Activated T-helper 17 cell treated with anti-CD3 and anti-CD28 coated beads, Interleukin-2, amount 50 U/mL, for 72 hours (primary cell): ENCODE measurements at regions not wholly inside any gene's neighbourhood (a gene's known extent, or its start where the extent isn't known, plus 50 kb on each side); places are given as distances from the start of the nearest gene placed in this dataset.

Source experiments
- ATAC-seq: fragments of 150-1000 bp; cut with Tn5 transposase; replicated peaks from 2 replicates; pipeline ENCODE4 v1.10.0; 2021; ENCODE audit warnings: mild to moderate bottlenecking, moderate library complexity
- H3K27ac Mint-ChIP-seq: one replicate; pipeline ENCODE4 v1.8.0; 2022; ENCODE audit warnings: mixed read lengths
- H3K27me3 Mint-ChIP-seq: one replicate; pipeline ENCODE4 v1.8.0; 2022; ENCODE audit warnings: mixed read lengths
- H3K36me3 Mint-ChIP-seq: one replicate; pipeline ENCODE4 v1.8.0; 2022; ENCODE audit warnings: low read depth, mild to moderate bottlenecking, mixed read lengths
- H3K4me1 Mint-ChIP-seq: one replicate; pipeline ENCODE4 v1.8.0; 2022; ENCODE audit warnings: mixed read lengths
- H3K4me3 Mint-ChIP-seq: one replicate; pipeline ENCODE4 v1.8.0; 2022; ENCODE audit warnings: mild to moderate bottlenecking, mixed read lengths
- H3K9me3 Mint-ChIP-seq: one replicate; pipeline ENCODE4 v1.8.0; 2022; ENCODE audit warnings: mixed read lengths

GRCh38 chr5:152290181-152290580 lies 114.9 kb downstream of the NMUR2 start:
- Mint-ChIP-seq H3K27ac (no peak overlapping the region), H3K4me3 (no peak overlapping the region), H3K4me1 (no peaks in the 10 kb centered on the region), H3K9me3 (peaks cover 3% of the 10 kb centered on the region), H3K27me3 (no peaks in the 10 kb centered on the region), H3K36me3 (no peaks in the 10 kb centered on the region)
- no peak for ATAC-seq

GRCh38 chr5:152288917-152289595 lies 116.0 kb downstream of the NMUR2 start:
- Mint-ChIP-seq H3K27me3 (no peaks in the 10 kb centered on the region), H3K4me3 (no peak overlapping the region), H3K36me3 (no peaks in the 10 kb centered on the region), H3K27ac (no peak overlapping the region), H3K9me3 (peaks cover 3% of the 10 kb centered on the region), H3K4me1 (no peaks in the 10 kb centered on the region)
- no peak for ATAC-seq

GRCh38 chr5:152288499-152288898 lies 116.6 kb downstream of the NMUR2 start:
- no peak for ATAC-seq
- H3K36me3 Mint-ChIP-seq, result no peaks in the 10 kb centered on the region

GRCh38 chr5:152285764-152286163 lies 119.3 kb downstream of the NMUR2 start:
- Mint-ChIP-seq H3K9me3 (peaks cover 3% of the 10 kb centered on the region), H3K27me3 (peaks cover 3% of the 10 kb centered on the region), H3K4me1 (no peaks in the 10 kb centered on the region), H3K27ac (no peak overlapping the region), H3K4me3 (no peak overlapping the region), H3K36me3 (no peaks in the 10 kb centered on the region)
- ATAC-seq, result no peak

More at GRCh38 chr5:152288499-152288898, 116.6 kb downstream of the NMUR2 start:
- Mint-ChIP-seq H3K4me1 (no peaks in the 10 kb centered on the region), H3K27me3 (no peaks in the 10 kb centered on the region), H3K4me3 (no peak overlapping the region), H3K27ac (no peak overlapping the region), H3K9me3 (peaks cover 3% of the 10 kb centered on the region)

- H3K27ac Mint-ChIP-seq, result no peak overlapping the region
- no peaks in the 10 kb centered on the region for H3K4me1 Mint-ChIP-seq
- H3K27me3 Mint-ChIP-seq, result peaks cover 16% of the 10 kb centered on the region
- H3K4me3 Mint-ChIP-seq, result no peak overlapping the region
- no peaks in the 10 kb centered on the region for H3K9me3 Mint-ChIP-seq
- no peak for ATAC-seq
- no peaks in the 10 kb centered on the region for H3K36me3 Mint-ChIP-seq
Measured at GRCh38 chr5:152282331-152282730, 122.7 kb downstream of the NMUR2 start.

- Mint-ChIP-seq H3K9me3 (no peaks in the 10 kb centered on the region), H3K27me3 (peaks cover 19% of the 10 kb centered on the region), H3K4me1 (no peaks in the 10 kb centered on the region), H3K4me3 (no peak overlapping the region), H3K27ac (no peak overlapping the region), H3K36me3 (no peaks in the 10 kb centered on the region)
- ATAC-seq, result no peak
Measured at GRCh38 chr5:152277936-152278335, 127.1 kb downstream of the NMUR2 start.

GRCh38 chr5:152274224-152274623 lies 130.9 kb downstream of the NMUR2 start:
- Mint-ChIP-seq H3K4me1 (no peaks in the 10 kb centered on the region), H3K4me3 (no peak overlapping the region), H3K27me3 (peaks cover 10% of the 10 kb centered on the region), H3K27ac (no peak overlapping the region), H3K9me3 (no peaks in the 10 kb centered on the region), H3K36me3 (no peaks in the 10 kb centered on the region)
- no peak for ATAC-seq

- ATAC-seq, result no peak
- Mint-ChIP-seq H3K27ac (no peak overlapping the region), H3K9me3 (no peaks in the 10 kb centered on the region), H3K27me3 (peaks cover 6% of the 10 kb centered on the region), H3K4me3 (no peak overlapping the region), H3K4me1 (no peaks in the 10 kb centered on the region), H3K36me3 (no peaks in the 10 kb centered on the region)
Measured at GRCh38 chr5:152271420-152271819, 133.7 kb downstream of the NMUR2 start.

- Mint-ChIP-seq H3K4me3 (no peak overlapping the region), H3K4me1 (no peaks in the 10 kb centered on the region), H3K27me3 (peaks cover 6% of the 10 kb centered on the region), H3K9me3 (no peaks in the 10 kb centered on the region), H3K36me3 (no peaks in the 10 kb centered on the region), H3K27ac (no peak overlapping the region)
- ATAC-seq, result no peak
Measured at GRCh38 chr5:152270096-152270495, 135.0 kb downstream of the NMUR2 start.

- ATAC-seq, result no peak
- Mint-ChIP-seq H3K36me3 (no peaks in the 10 kb centered on the region), H3K9me3 (no peaks in the 10 kb centered on the region), H3K4me3 (no peak overlapping the region), H3K27ac (no peak overlapping the region), H3K27me3 (peaks cover 6% of the 10 kb centered on the region), H3K4me1 (no peaks in the 10 kb centered on the region)
Measured at GRCh38 chr5:152269533-152269932, 135.5 kb downstream of the NMUR2 start.

- Mint-ChIP-seq H3K27ac (no peak overlapping the region), H3K9me3 (no peaks in the 10 kb centered on the region), H3K36me3 (no peaks in the 10 kb centered on the region), H3K4me1 (no peaks in the 10 kb centered on the region), H3K27me3 (peaks cover 7% of the 10 kb centered on the region), H3K4me3 (no peak overlapping the region)
- no peak for ATAC-seq
Measured at GRCh38 chr5:152264645-152265254, 140.3 kb downstream of the NMUR2 start.

GRCh38 chr5:152262667-152263066 lies 142.4 kb downstream of the NMUR2 start:
- no peak overlapping the region for H3K27ac Mint-ChIP-seq
- H3K4me3 Mint-ChIP-seq, result no peak overlapping the region
- H3K27me3 Mint-ChIP-seq, result peaks cover 19% of the 10 kb centered on the region
- no peak for ATAC-seq
- no peaks in the 10 kb centered on the region for H3K36me3 Mint-ChIP-seq
- H3K4me1 Mint-ChIP-seq, result no peaks in the 10 kb centered on the region
- H3K9me3 Mint-ChIP-seq, result no peaks in the 10 kb centered on the region

GRCh38 chr5:152260940-152261339 lies 144.1 kb downstream of the NMUR2 start:
- no peak overlapping the region for H3K4me3 Mint-ChIP-seq
- H3K27me3 Mint-ChIP-seq, result peaks cover 20% of the 10 kb centered on the region
- no peaks in the 10 kb centered on the region for H3K36me3 Mint-ChIP-seq
- H3K27ac Mint-ChIP-seq, result no peak overlapping the region
- H3K9me3 Mint-ChIP-seq, result no peaks in the 10 kb centered on the region
- no peaks in the 10 kb centered on the region for H3K4me1 Mint-ChIP-seq
- no peak for ATAC-seq

- Mint-ChIP-seq H3K4me1 (no peaks in the 10 kb centered on the region), H3K9me3 (no peaks in the 10 kb centered on the region), H3K4me3 (no peak overlapping the region), H3K36me3 (no peaks in the 10 kb centered on the region), H3K27me3 (peaks cover 24% of the 10 kb centered on the region), H3K27ac (no peak overlapping the region)
- no peak for ATAC-seq
Measured at GRCh38 chr5:152259702-152260101, 145.4 kb downstream of the NMUR2 start.

GRCh38 chr5:152256580-152256979 lies 148.5 kb downstream of the NMUR2 start:
- Mint-ChIP-seq H3K4me1 (no peaks in the 10 kb centered on the region), H3K4me3 (no peak overlapping the region), H3K9me3 (no peaks in the 10 kb centered on the region), H3K36me3 (no peaks in the 10 kb centered on the region), H3K27ac (no peak overlapping the region), H3K27me3 (peaks cover 21% of the 10 kb centered on the region)
- no peak for ATAC-seq
